Mesothelial cell of epicardium (in vitro differentiated cells): ENCODE measurements at regions not wholly inside any gene's neighbourhood (a gene's known extent, or its start where the extent isn't known, plus 50 kb on each side); places are given as distances from the start of the nearest gene placed in this dataset.

Experiments used
- DNase-seq, 2 experiments: peaks; one replicate each; pipeline ENCODE4 v3.0.0; 2021; ENCODE audit warnings: low spot score in 2 of 2; ENCODE audit not compliant: unreplicated experiment in 2 of 2
- H3K27ac Mint-ChIP-seq: 2 replicates; pipeline ENCODE4 v1.8.0; 2021; ENCODE audit warnings: mixed read lengths
- H3K27me3 Mint-ChIP-seq: 2 replicates; pipeline ENCODE4 v1.8.0; 2021; ENCODE audit warnings: low read depth, mixed read lengths
- H3K36me3 Mint-ChIP-seq: 2 replicates; pipeline ENCODE4 v1.8.0; 2021; ENCODE audit warnings: mixed read lengths
- H3K4me1 Mint-ChIP-seq: 2 replicates; pipeline ENCODE4 v1.8.0; 2021; ENCODE audit warnings: mixed read lengths
- H3K4me3 Mint-ChIP-seq: 2 replicates; pipeline ENCODE4 v1.8.0; 2021; ENCODE audit warnings: mild to moderate bottlenecking, moderate library complexity, mixed read lengths
- H3K9me3 Mint-ChIP-seq: 2 replicates; pipeline ENCODE4 v1.8.0; 2021; ENCODE audit warnings: mixed read lengths
- CTCF ChIP-seq: fragments of 200-600 bp; sonication (generic); IDR thresholded peaks from one replicate; pipeline ENCODE4 v1.5.0; 2021; ENCODE audit warnings: antibody characterized with exemption; ENCODE audit not compliant: unreplicated experiment

- H3K4me3 Mint-ChIP-seq, result no peak overlapping the region
- no peak overlapping the region for H3K27ac Mint-ChIP-seq
- H3K27me3 Mint-ChIP-seq, result peaks cover 3% of the 10 kb centered on the region
- no peak for TF ChIP-seq CTCF
- no peaks in the 10 kb centered on the region for H3K4me1 Mint-ChIP-seq
- no peak for DNase-seq
- H3K36me3 Mint-ChIP-seq, result no peaks in the 10 kb centered on the region
- H3K9me3 Mint-ChIP-seq, result peaks cover 6% of the 10 kb centered on the region
These were observed 186.3 kb downstream of the CTTN start for GRCh38 chr11:70584498-70585235.

DNA sequence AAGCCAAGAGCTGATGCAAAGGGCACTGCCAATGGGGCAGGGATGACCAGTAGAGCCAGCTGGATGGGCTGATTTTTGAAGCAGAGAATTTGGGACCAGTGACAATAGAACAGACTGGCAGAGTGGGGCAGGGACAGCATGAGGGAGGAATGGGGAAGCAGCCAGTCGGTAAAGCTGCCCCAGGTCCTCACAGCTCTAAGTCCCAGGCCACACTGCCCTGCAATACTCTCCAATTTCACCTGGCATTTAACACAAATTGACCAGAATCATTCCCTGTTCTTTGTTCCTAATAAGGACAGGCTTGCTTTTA lies 186.9 kb downstream of the CTTN start:
- peaks cover 6% of the 10 kb centered on the region for H3K9me3 Mint-ChIP-seq
- no peaks in the 10 kb centered on the region for H3K36me3 Mint-ChIP-seq
- H3K27me3 Mint-ChIP-seq, result peaks cover 3% of the 10 kb centered on the region
- H3K4me3 Mint-ChIP-seq, result no peak overlapping the region
- no peak overlapping the region for H3K27ac Mint-ChIP-seq
- no peaks in the 10 kb centered on the region for H3K4me1 Mint-ChIP-seq
- no peak for TF ChIP-seq CTCF
- no peak for DNase-seq

DNA sequence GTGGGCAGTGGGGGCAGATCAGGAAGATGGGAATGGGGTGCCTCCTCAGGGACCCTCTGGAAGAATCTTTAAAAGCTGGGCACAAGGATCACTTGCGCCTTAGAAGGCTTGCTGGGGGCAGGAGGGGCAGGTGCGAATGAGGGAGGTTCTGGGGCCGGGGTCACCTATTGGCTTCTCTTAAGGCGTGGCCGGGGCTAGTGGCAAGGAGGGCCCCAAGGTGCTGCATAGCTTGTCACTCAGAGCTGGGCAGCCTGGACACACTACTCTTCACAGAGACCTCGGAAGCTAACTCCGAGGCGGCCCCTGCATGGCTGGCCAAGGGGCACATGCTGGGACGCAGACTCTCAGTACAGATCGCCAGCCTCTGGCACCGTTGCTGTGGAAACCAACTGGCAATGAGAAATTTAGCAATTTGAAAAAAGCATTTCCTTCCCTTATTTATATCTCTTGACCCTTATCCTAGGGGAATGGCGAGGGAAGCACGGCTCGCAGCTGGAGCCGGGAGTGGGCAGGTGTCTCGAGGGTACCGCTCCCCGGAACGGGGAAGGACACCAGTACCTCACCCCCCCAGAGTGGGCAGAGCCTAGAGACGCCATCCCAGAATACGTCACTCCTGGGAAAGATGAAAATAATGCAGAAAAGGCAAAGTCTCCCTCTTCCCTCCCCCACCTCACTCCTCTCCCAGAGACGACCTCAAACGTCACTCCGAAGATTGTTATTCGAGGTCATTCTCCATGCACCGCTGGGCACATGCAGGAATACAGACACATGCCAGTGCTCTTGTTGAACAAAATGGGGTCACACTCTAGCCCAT lies 188.1 kb downstream of the CTTN start:
- DNase-seq, result no peak
- H3K27me3 Mint-ChIP-seq, result peaks cover 3% of the 10 kb centered on the region
- no peak overlapping the region for H3K27ac Mint-ChIP-seq
- no peak overlapping the region for H3K4me3 Mint-ChIP-seq
- no peaks in the 10 kb centered on the region for H3K4me1 Mint-ChIP-seq
- TF ChIP-seq CTCF, result no peak
- peaks cover 6% of the 10 kb centered on the region for H3K9me3 Mint-ChIP-seq
- no peaks in the 10 kb centered on the region for H3K36me3 Mint-ChIP-seq

- Mint-ChIP-seq H3K9me3 (peaks cover 6% of the 10 kb centered on the region), H3K4me1 (no peaks in the 10 kb centered on the region), H3K36me3 (no peaks in the 10 kb centered on the region), H3K27me3 (peaks cover 3% of the 10 kb centered on the region), H3K27ac (no peak overlapping the region), H3K4me3 (no peak overlapping the region)
- no peak for DNase-seq
- no peak for TF ChIP-seq CTCF
These were observed 188.7 kb downstream of the CTTN start for GRCh38 chr11:70587075-70587389.

- no peak overlapping the region for H3K27ac Mint-ChIP-seq
- no peak overlapping the region for H3K4me3 Mint-ChIP-seq
These were observed 192.1 kb downstream of the CTTN start for GRCh38 chr11:70590356-70590991.

More at GRCh38 chr11:70590356-70590991, 192.1 kb downstream of the CTTN start:
- DNase-seq, result no peak
- Mint-ChIP-seq H3K9me3 (peaks cover 6% of the 10 kb centered on the region), H3K27me3 (peaks cover 3% of the 10 kb centered on the region), H3K4me1 (no peaks in the 10 kb centered on the region), H3K36me3 (no peaks in the 10 kb centered on the region)
- TF ChIP-seq CTCF, result no peak
